GM13976 (cell line): ENCODE measurements at regions not wholly inside any gene's neighbourhood (a gene's known extent, or its start where the extent isn't known, plus 50 kb on each side); places are given as distances from the start of the nearest gene placed in this dataset.

ENCODE experiments used
- DNase-seq: peaks from one replicate; pipeline ENCODE4 v3.0.0; 2012; ENCODE audit warnings: low spot score
- in situ Hi-C: fragments of 300-500 bp; cut with MboI; formaldehyde crosslinking; loops from one replicate; pipeline ENCODE4 v1.12.0; 2022; ENCODE audit warnings: low sequenced_read_pairs, mixed read lengths, inconsistent platforms; ENCODE audit not compliant: unreplicated experiment
- TF ChIP-seq, protein P1 (sequence below): IDR thresholded peaks from 2 replicates; pipeline ENCODE4 v1.5.1; 2012; ENCODE audit warnings: borderline replicate concordance, mild to moderate bottlenecking; ENCODE audit not compliant: insufficient read depth; ENCODE audit errors: extremely low read depth, missing control alignments, control extremely low read depth

DNA sequence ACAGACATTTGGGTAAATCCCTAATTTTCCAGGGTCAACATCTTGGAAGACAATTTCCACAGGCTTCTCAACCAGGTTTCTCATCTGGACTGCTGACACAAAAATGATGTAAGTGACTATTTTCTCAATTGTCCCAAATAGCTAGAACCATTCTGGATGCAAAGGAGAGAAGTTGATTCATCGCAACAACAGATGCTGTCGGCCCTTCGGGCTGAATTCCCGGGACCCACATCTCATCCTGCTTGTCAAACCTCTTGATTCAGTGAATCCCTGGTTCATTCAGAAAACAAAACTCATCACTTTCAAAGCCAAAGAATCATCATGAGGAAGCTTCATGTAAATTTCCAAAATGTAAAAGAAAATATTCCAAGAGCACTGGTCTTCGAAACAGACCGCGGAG, 251.8 kb downstream of the NPHP4 start:
- in situ Hi-C loops, result no loop called here
- TF ChIP-seq, protein P1, sequence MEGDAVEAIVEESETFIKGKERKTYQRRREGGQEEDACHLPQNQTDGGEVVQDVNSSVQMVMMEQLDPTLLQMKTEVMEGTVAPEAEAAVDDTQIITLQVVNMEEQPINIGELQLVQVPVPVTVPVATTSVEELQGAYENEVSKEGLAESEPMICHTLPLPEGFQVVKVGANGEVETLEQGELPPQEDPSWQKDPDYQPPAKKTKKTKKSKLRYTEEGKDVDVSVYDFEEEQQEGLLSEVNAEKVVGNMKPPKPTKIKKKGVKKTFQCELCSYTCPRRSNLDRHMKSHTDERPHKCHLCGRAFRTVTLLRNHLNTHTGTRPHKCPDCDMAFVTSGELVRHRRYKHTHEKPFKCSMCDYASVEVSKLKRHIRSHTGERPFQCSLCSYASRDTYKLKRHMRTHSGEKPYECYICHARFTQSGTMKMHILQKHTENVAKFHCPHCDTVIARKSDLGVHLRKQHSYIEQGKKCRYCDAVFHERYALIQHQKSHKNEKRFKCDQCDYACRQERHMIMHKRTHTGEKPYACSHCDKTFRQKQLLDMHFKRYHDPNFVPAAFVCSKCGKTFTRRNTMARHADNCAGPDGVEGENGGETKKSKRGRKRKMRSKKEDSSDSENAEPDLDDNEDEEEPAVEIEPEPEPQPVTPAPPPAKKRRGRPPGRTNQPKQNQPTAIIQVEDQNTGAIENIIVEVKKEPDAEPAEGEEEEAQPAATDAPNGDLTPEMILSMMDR, result no peak
- DNase-seq, result no peak

DNA sequence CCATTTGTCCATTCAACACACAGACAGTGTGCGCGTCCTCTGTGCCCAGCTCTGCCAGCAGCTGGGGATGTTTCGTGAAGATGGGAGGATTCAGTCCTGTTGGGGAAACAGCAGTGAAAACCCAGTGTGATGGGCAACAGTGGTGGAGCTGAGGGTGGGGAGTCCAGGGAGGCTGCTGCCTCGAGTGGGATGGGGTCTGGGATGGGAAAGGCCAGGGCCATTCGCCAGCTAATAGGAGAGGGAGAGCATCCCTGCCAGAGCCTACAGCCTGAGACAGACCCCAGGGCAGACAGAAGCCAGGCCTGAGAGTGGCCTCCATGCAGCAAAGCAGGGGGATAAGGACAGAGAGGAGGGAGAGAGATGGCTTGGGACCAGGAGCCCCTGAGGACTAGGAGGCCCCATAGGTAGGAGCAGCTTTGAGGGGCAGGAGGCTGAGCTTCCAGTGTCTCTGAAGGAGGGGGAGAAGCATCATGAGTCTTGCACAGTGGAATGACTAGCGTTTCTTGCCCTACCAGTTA, 252.6 kb downstream of the NPHP4 start:
- DNase-seq, result no peak
- in situ Hi-C loops, result no loop called here
- TF ChIP-seq, protein P1, result no peak

DNA sequence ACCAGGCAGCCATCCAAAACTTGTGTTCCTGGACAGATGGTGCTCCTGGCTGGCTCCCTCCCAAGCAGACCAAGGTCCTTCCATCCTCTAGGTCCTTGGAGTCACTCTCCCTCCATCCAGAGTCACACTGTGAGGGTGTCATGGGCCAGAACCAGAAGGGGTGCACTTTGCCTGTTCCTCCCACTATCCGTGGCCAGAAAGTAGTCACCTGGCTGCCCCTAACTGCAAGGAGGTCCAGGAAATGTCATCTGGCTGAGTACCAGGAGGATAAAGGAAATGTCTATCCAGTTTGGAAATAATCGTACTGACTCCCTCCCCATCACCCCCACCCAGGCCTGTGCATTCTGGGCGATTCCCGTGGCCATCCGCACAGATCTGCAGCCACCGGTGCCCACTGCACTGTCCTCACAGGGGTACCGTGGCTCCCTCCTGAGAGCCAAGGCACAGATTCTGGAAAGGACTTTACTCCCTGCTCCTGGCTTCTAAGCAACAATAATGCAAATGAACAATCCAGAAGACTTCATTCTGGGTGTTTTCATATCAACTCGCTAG, 253.2 kb downstream of the NPHP4 start:
- no peak for DNase-seq
- in situ Hi-C loops, result no loop called here
- TF ChIP-seq, protein P1, result no peak

DNA sequence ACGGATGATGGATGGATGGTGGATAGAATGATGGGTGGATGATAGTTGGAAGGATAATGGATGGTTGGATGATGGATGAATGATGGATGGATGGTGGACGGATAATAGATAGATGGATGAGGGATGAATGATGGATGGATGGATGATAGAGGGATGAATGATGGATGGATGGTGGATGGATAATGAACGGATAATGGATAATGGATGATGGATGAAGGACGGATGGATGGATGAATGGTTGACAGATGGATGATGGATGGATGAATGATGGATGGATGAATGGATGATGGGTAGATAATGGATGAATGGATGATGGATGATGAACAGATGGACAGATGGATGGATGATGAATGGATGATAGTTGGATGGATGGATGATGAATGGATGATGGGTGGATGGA, 255.1 kb downstream of the NPHP4 start:
- TF ChIP-seq, protein P1, result no peak
- in situ Hi-C loops, result no loop called here
- DNase-seq, result no peak

DNA sequence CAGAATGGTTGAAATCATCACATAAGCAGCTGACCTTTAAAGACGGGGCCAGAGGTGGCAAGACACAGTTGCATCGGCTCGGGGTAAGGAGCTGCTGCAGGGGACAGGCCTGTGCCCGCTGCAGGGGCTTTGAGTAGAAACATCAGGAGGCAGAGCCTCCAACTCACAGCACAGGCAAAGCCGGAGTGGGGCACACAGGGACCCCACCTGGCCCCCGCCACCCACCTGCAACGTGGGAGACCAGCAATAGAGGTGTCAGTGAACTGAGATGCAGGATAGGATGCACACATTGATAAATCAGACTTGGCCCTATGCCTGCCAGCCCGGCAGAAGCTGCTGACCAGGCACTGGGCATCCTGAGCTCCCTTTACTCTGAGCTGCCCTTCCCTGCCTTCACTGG, 257.2 kb downstream of the NPHP4 start:
- DNase-seq, result no peak
- TF ChIP-seq, protein P1, result no peak
- in situ Hi-C loops, result no loop called here

DNA sequence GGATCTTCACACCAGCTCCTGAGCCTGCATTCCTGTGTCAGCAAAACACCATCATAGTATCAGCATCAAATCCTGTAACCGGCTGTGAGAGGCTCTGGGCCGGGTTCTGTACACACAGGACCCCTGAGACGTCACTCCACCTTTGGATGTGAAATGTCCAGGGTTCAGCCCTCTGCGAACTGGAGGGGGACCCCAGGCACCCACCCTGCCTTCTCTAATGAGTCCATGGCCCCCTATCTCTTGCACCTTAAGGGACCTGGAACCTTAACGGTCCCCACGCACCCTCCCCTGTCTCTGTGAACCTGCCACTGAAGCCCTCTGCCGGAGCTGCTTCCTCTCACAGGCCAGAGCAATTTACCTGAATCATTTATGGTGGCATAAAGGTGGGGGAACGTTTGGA, 257.8 kb downstream of the NPHP4 start:
- TF ChIP-seq, protein P1, result no peak
- no peak for DNase-seq
- in situ Hi-C loops, result no loop called here

DNA sequence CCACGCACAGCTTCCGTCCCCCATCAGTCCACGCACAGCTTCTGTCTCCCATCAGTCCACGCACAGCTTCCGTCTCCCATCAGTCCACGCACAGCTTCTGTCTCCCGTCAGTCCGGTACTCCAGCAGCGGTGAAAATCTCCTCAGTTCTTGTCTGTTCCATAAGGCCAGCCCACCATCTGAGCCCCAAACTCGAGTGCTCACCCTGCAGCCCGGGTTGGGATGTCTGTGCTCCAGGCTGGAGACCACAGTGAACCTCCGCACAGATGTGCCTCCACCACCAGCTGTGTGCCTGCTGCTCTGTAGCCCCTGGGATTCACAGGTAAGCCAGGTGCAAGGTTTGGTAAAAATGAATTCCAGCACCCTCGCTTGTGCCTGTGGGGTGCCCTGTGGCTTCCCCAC, 258.6 kb downstream of the NPHP4 start:
- TF ChIP-seq, protein P1, result no peak
- in situ Hi-C loops, result no loop called here

More for the DNA sequence above, 258.6 kb downstream of the NPHP4 start:
- DNase-seq, result no peak
